GM12865 (cell line): ENCODE measurements at regions not wholly inside any gene's neighbourhood (a gene's known extent, or its start where the extent isn't known, plus 50 kb on each side); places are given as distances from the start of the nearest gene placed in this dataset.

Experiments used
- DNase-seq: peaks from one replicate; pipeline ENCODE4 v3.0.0; 2010; ENCODE audit warnings: low read depth
- H3K4me3 ChIP-seq: 2 replicates; pipeline ENCODE4 v1.5.1; 2011; ENCODE audit warnings: mild to moderate bottlenecking, low read depth, low read length, control low read depth
- CTCF ChIP-seq: IDR thresholded peaks from 2 replicates; pipeline ENCODE4 v1.5.1; 2011; ENCODE audit warnings: low read length, control low read depth, low read depth, inconsistent platforms; ENCODE audit not compliant: insufficient read depth; ENCODE audit errors: missing control alignments

DNA sequence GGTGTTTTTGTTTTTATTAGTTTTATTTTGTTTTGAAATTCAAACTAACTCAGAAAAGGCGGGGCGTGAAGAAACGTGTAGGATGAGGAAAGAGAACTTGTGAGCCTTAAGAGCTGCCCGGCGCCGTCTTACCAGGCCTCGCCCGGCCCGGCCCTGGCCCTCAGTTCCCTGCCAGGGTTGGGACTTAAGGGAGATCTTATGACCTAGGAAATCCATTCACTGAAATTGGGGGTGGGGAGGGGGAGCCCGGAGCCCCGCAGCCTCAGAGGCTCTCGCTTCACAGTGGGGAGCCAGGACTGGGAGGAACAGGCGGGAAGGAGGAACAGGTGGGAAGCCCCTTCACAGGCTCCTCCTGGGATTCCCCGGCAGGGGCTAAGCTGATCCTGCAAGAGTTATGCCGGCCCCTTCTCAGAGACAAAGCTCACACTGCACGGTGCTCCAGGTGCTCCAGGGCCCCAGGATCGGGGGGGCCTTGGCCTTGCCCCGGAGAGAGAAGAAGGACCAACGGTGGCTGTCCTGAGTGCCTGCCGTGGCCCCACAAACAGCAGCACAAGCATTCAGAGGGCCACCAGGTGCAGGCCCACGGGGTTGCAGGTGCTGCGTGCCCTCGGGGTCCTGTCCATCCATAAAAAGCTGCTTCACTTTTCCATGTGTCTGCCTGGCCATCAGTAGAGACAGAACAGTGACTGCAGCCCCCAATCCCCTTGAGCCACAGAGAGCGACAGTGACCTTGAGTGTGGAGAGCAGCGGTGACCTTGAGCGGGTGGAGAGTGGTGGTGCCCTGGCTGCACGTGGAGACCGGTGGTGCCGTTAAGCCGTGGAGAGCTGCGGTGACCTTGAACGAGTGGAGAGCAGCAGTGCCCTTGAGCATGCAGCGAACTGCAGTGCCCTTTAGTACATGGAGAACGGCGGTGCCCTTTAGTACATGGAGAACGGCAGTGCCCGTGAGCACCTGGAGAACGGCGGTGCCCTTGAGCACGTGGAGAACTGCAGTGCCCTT is 152.7 kb downstream of the DLL1 start:
- TF ChIP-seq CTCF, result no peak
- no peak for DNase-seq
- no peak overlapping the region for H3K4me3 ChIP-seq

DNA sequence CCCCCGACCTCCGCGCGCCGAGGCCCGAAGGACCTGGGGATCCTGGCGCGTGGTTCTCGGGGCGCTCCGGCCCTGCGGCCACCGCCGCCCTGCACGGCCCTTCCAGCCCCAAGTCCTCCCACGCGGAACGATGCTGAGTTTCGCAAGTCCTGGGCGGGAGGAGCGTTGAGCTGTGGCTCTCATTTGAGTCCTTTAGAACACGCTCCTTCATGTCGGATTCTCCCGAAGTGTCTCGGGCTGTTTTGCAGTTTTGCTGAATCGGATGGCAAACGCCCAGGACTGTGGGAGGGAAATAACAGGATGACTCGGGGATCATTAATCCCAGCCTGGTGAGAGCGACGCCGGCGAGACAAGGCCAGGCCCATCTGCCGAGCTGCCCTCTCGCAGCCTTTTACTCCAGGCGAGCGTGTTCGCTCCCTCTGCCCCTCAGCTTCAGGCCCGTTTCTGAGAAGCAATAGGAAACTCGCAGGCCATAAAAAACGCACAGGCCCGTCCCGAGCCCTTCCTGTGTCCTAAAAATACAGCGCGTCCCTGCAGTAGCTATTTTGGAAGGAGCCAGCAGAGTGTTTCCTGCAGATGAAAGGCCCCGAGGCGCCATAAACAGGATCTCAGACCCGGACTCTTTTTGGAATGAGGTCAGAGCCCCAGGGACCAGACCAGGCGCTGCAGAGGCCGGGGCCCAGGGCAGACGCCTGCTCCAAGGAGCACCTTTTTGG is 153.5 kb downstream of the DLL1 start:
- no peak overlapping the region for H3K4me3 ChIP-seq
- DNase-seq, result no peak
- no peak for TF ChIP-seq CTCF

DNA sequence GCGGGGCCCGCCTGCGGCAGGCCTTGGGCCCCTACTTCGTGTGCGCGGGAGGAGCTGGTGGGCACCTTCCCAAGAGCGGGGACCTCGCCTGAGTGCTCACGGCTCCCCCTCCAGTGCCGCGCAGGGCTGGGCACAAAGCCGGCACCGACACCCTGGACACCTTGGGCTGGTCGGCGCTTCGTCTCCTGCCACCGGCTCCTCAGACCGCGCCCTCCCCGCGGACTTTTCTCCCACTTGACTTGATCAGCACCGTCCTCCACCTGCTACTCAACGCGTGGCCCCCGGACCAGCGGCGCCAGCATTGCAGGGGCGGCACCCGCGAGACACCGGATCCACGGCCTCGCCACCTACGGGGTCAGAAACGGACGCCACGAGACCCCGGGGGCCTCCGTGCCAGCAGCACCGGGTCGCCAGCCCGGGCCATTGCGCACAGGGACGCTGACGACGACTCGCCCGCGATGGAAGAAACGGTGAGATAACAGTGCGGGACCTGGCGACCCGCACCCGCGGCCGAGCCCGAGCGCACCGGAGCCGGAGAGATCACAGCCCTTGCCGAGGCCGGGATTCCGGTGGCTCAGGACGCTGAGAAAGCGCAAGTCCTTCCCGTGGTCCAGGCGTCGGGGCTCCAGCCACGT is 154.2 kb downstream of the DLL1 start:
- TF ChIP-seq CTCF, result no peak
- DNase-seq, result no peak
- H3K4me3 ChIP-seq, result no peak overlapping the region

- no peak for DNase-seq
- no peak for TF ChIP-seq CTCF
- no peak overlapping the region for H3K4me3 ChIP-seq
Observed at GRCh38 chr6:170135821-170136471, 154.9 kb downstream of the DLL1 start.

- H3K4me3 ChIP-seq, result no peak overlapping the region
- TF ChIP-seq CTCF, result no peak
- no peak for DNase-seq
Observed at GRCh38 chr6:170135461-170135820, 155.4 kb downstream of the DLL1 start.

DNA sequence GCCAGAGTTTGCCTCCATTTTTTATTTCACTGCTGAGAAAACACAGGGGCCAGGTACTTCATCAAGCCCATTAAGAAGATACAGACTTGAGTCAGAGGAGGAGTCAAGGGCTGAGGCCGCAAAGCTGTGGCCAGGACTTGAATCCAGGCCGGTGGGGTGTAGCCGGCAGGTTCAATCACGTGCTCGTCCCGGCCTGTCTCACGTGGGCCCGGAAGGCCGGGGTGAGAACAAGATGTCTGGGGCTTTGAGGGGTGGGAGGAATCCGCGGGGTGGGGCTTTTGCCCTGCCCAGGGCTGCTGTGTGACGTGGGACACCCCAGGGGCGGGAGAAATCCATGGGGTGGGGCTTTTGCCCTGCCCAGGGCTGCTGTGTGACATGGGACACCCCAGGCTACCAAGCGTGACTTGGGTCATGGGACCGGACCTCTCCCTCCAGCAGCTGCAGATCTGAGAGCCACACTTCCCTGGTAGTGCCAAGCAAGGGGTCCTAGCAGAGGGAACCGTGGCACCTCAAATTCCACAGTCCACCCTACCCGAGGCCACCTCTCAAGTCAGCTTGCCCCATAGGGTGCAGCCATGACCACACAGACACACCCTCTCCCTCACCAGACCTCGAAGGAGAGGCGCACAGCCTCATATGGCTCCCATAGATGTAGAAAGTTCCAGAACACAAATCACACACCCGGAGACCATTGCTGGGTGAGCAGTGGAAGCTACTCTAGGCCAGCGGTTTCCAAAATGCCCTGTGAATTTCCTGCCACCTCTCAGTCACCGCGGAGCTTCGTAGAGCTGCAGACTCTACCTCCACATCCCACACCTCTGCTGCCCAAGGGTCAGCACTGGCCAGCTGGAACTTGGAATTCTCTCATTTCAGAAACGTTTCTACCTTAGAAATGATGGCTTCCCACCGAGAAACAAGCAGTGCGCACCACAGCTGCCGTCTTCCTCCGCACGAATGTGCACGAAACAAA is 156.1 kb downstream of the DLL1 start:
- TF ChIP-seq CTCF, result no peak
- no peak overlapping the region for H3K4me3 ChIP-seq
- DNase-seq, result no peak
